H1 (cell line): ENCODE measurements at regions not wholly inside any gene's neighbourhood (a gene's known extent, or its start where the extent isn't known, plus 50 kb on each side); places are given as distances from the start of the nearest gene placed in this dataset.
A peak's percentile ranks its signal among the peaks of the same experiment; 100 is the strongest.

ENCODE experiments used
- CTCF ChIA-PET: fragments of 300-600 bp; sonication (Branson Sonifier 250); formaldehyde crosslinking; loops from one replicate; lab custom pipeline; 2021; ENCODE audit not compliant: partially characterized antibody; lab: Charles Lee
- POLR2A ChIA-PET: fragments of 300-600 bp; sonication (Branson Sonifier 250); formaldehyde crosslinking; loops from one replicate; lab custom pipeline; 2021; ENCODE audit warnings: inconsistent platforms; ENCODE audit not compliant: partially characterized antibody; lab: Charles Lee
- DNase-seq, 2 experiments: peaks; one replicate each; pipeline versions ENCODE4 v3.0.0 to v3.0.0-alpha.2; 2010 to 2022; ENCODE audit warnings: low spot score in 2 of 2, low read depth in 1 of 2, mixed read lengths in 1 of 2
- FAIRE-seq: peaks from 2 replicates; lab custom pipeline; 2011; peaks lifted over from hg19 to GRCh38; lab: Jason Lieb, UNC
- H2AFZ ChIP-seq: 2 replicates; pipeline ENCODE4 v1.8.1; 2012; ENCODE audit warnings: low read length, inconsistent platforms
- H2AK5ac ChIP-seq: 2 replicates; pipeline ENCODE4 v1.6.1; 2013; ENCODE audit warnings: low read depth, low read length
- H2BK120ac ChIP-seq: replicated peaks from 2 replicates; pipeline ENCODE3; 2013; ENCODE audit warnings: low read depth, low read length, inconsistent platforms
- H2BK12ac ChIP-seq: 2 replicates; pipeline ENCODE4 v1.6.1; 2013; ENCODE audit warnings: low read depth, low read length
- H2BK15ac ChIP-seq: 2 replicates; pipeline ENCODE4 v1.6.1; 2013; ENCODE audit warnings: low read length
- H2BK20ac ChIP-seq: 2 replicates; pipeline ENCODE4 v1.6.1; 2013; ENCODE audit warnings: low read length
- H2BK5ac ChIP-seq: 2 replicates; pipeline ENCODE4 v1.6.1; 2013; ENCODE audit warnings: low read depth, low read length
- H3K14ac ChIP-seq: 2 replicates; pipeline ENCODE4 v1.6.1; 2013; ENCODE audit warnings: inconsistent platforms; ENCODE audit not compliant: insufficient read length
- H3K18ac ChIP-seq: 2 replicates; pipeline ENCODE4 v1.6.1; 2013; ENCODE audit warnings: low read length; ENCODE audit errors: extremely low read depth
- H3K23ac ChIP-seq: 2 replicates; pipeline ENCODE4 v1.6.1; 2013; ENCODE audit warnings: inconsistent platforms; ENCODE audit not compliant: insufficient read length
- H3K23me2 ChIP-seq: 2 replicates; pipeline ENCODE4 v1.6.1; 2013; ENCODE audit warnings: low read depth, low read length
- H3K27ac ChIP-seq: 2 replicates; pipeline ENCODE4 v1.6.1; 2011; ENCODE audit warnings: low read depth, low read length, inconsistent platforms
- H3K27me3 ChIP-seq, 4 experiments: replicated peaks in 1 of 4; 1 replicate in 1 of 4; 2 replicates in 3 of 4; pipeline versions ENCODE4 v1.6.1 to v1.8.1; 2011 to 2013; ENCODE audit warnings: low read length in 3 of 4, mild to moderate bottlenecking in 3 of 4, inconsistent platforms in 2 of 4, mixed read lengths in 2 of 4, moderate library complexity in 1 of 4; ENCODE audit not compliant: control insufficient read depth in 3 of 4, insufficient read depth in 3 of 4; ENCODE audit errors: extremely low read depth in 1 of 4
- H3K36me3 ChIP-seq, 4 experiments: 2 replicates each; pipeline versions ENCODE4 v1.6.1 to v1.8.1; 2011 to 2013; ENCODE audit warnings: mild to moderate bottlenecking in 4 of 4, low read length in 3 of 4, moderate library complexity in 2 of 4, control low read depth in 1 of 4, inconsistent platforms in 1 of 4; ENCODE audit not compliant: insufficient read depth in 4 of 4, control insufficient read depth in 2 of 4
- H3K4ac ChIP-seq: replicated peaks from 2 replicates; pipeline ENCODE3; 2013; ENCODE audit warnings: low read length, low read depth, mixed read lengths, inconsistent platforms; ENCODE audit not compliant: insufficient read length
- H3K4me1 ChIP-seq, 4 experiments: replicated peaks in 1 of 4; 1 replicate in 1 of 4; 2 replicates in 3 of 4; pipeline versions ENCODE4 v1.6.1 to v1.8.1; 2011 to 2013; ENCODE audit warnings: low read length in 3 of 4, inconsistent platforms in 2 of 4, mixed read lengths in 1 of 4; ENCODE audit not compliant: insufficient read depth in 4 of 4, control insufficient read depth in 3 of 4
- H3K4me2 ChIP-seq, 2 experiments: 2 replicates each; pipeline versions ENCODE4 v1.6.1 to v1.8.1; 2011 to 2013; ENCODE audit warnings: low read depth in 2 of 2, low read length in 2 of 2, control low read depth in 1 of 2, inconsistent platforms in 1 of 2, mild to moderate bottlenecking in 1 of 2; ENCODE audit not compliant: insufficient read depth in 1 of 2
- H3K4me3 ChIP-seq, 4 experiments: fragments of 200-600, 300-600 bp in 1 of 4; sonication (generic), shearing (Covaris generic), sonication (Bioruptor Twin) in 1 of 4; 2 replicates each; pipeline versions ENCODE4 v1.5.1 to v1.8.1; 2011 to 2016; ENCODE audit warnings: low read length in 4 of 4, low read depth in 3 of 4, control low read depth in 2 of 4, inconsistent platforms in 2 of 4, mild to moderate bottlenecking in 2 of 4, mixed read lengths in 1 of 4, moderate library complexity in 1 of 4; ENCODE audit not compliant: insufficient read depth in 2 of 4; ENCODE audit errors: extremely low read depth in 1 of 4
- H3K56ac ChIP-seq: replicated peaks from 2 replicates; pipeline ENCODE3; 2013; ENCODE audit warnings: low read depth, mild to moderate bottlenecking, mixed read lengths, low read length, inconsistent platforms; ENCODE audit not compliant: insufficient read length
- H3K79me1 ChIP-seq: 2 replicates; pipeline ENCODE4 v1.6.1; 2013; ENCODE audit warnings: low read depth, low read length, control low read depth
- H3K79me2 ChIP-seq, 2 experiments: 2 replicates each; pipeline versions ENCODE4 v1.6.1 to v1.8.1; 2012 to 2013; ENCODE audit warnings: low read length in 2 of 2, mild to moderate bottlenecking in 2 of 2, inconsistent platforms in 1 of 2; ENCODE audit not compliant: insufficient read depth in 2 of 2, control insufficient read depth in 1 of 2
- H3K9ac ChIP-seq, 4 experiments: replicated peaks in 1 of 4; 1 replicate in 1 of 4; 2 replicates in 3 of 4; pipeline versions ENCODE4 v1.6.1 to v1.8.1; 2011 to 2013; ENCODE audit warnings: low read depth in 3 of 4, low read length in 3 of 4, control low read depth in 2 of 4, mild to moderate bottlenecking in 2 of 4, moderate library complexity in 2 of 4, inconsistent platforms in 1 of 4; ENCODE audit errors: extremely low read depth in 1 of 4
- H3K9me3 ChIP-seq, 2 experiments: 2 replicates each; pipeline versions ENCODE4 v1.6.1 to v1.8.1; 2012 to 2013; ENCODE audit warnings: mild to moderate bottlenecking in 2 of 2, moderate library complexity in 2 of 2, control low read depth in 1 of 2, inconsistent platforms in 1 of 2, low read depth in 1 of 2, low read length in 1 of 2, mixed read lengths in 1 of 2; ENCODE audit not compliant: insufficient read depth in 2 of 2
- H4K20me1 ChIP-seq, 2 experiments: replicated peaks in 1 of 2; 2 replicates each; pipeline versions ENCODE3 to v1.8.1; 2011 to 2013; ENCODE audit warnings: inconsistent platforms in 2 of 2, low read length in 2 of 2, mild to moderate bottlenecking in 1 of 2; ENCODE audit not compliant: insufficient read depth in 2 of 2, control insufficient read depth in 1 of 2
- H4K5ac ChIP-seq: 2 replicates; pipeline ENCODE4 v1.6.1; 2013; ENCODE audit warnings: low read length, low read depth, mixed read lengths, inconsistent platforms; ENCODE audit not compliant: insufficient read length
- H4K8ac ChIP-seq: 2 replicates; pipeline ENCODE4 v1.8.0; 2013; ENCODE audit warnings: mild to moderate bottlenecking, moderate library complexity, low read length, inconsistent platforms; ENCODE audit not compliant: insufficient read depth; ENCODE audit errors: extremely low read depth
- H4K91ac ChIP-seq: replicated peaks from 2 replicates; pipeline ENCODE3; 2013; ENCODE audit warnings: low read length, mixed read lengths, inconsistent platforms; ENCODE audit not compliant: insufficient read length
- ATF3 ChIP-seq: IDR thresholded peaks from 2 replicates; pipeline ENCODE4 v1.6.1; 2011; ENCODE audit warnings: low read depth, mild to moderate bottlenecking, low read length; ENCODE audit not compliant: insufficient read depth
- CTCF ChIP-seq, 3 experiments: IDR thresholded peaks; 1 replicate in 2 of 3; 2 replicates in 1 of 3; pipeline versions ENCODE4 v1.5.1 to v1.6.1; 2011; ENCODE audit warnings: low read length in 3 of 3, mild to moderate bottlenecking in 3 of 3, inconsistent platforms in 2 of 3, low read depth in 1 of 3, moderate library complexity in 1 of 3; ENCODE audit not compliant: insufficient read depth in 1 of 3; ENCODE audit errors: control extremely low read depth in 1 of 3
- GABPA ChIP-seq: IDR thresholded peaks from 2 replicates; pipeline ENCODE4 v1.6.1; 2011; ENCODE audit warnings: mild to moderate bottlenecking, low read length, moderate library complexity, borderline replicate concordance; ENCODE audit not compliant: insufficient read depth
- GTF2F1 ChIP-seq: IDR thresholded peaks from 2 replicates; pipeline ENCODE4 v1.6.1; 2012; ENCODE audit warnings: low read depth, low read length, improper control_type of control experiment, borderline replicate concordance
- KDM5A ChIP-seq: fragments of 200-600 bp; IDR thresholded peaks from 2 replicates; pipeline ENCODE4 v1.7.1; 2012; ENCODE audit warnings: mild to moderate bottlenecking, low read length, inconsistent platforms, mixed read lengths
- NRF1 ChIP-seq: IDR thresholded peaks from 2 replicates; pipeline ENCODE4 v1.6.1; 2011; ENCODE audit warnings: mild to moderate bottlenecking, low read depth, low read length, improper control_type of control experiment
- PHF8 ChIP-seq: fragments of 200-600 bp; sonication (generic); conservative IDR thresholded peaks from 2 replicates; pipeline ENCODE4 v1.7.1; 2012; ENCODE audit warnings: low read depth, mild to moderate bottlenecking, inconsistent platforms, low read length, moderate library complexity
- RFX5 ChIP-seq: IDR thresholded peaks from 2 replicates; pipeline ENCODE4 v1.6.1; 2011; ENCODE audit warnings: low read depth, low read length, improper control_type of control experiment, borderline replicate concordance
- SAP30 ChIP-seq: fragments of 300-600 bp; sonication (generic); IDR thresholded peaks from 2 replicates; pipeline ENCODE4 v1.7.1; 2012; ENCODE audit warnings: low read length, moderate library complexity, mild to moderate bottlenecking, inconsistent platforms; ENCODE audit not compliant: insufficient read depth, insufficient replicate concordance
- TAF1 ChIP-seq: IDR thresholded peaks from 2 replicates; pipeline ENCODE4 v1.6.1; 2011; ENCODE audit warnings: mild to moderate bottlenecking, low read depth, low read length
- TCF12 ChIP-seq: IDR thresholded peaks from 2 replicates; pipeline ENCODE4 v1.6.1; 2011; ENCODE audit warnings: low read depth, mild to moderate bottlenecking, low read length
- WGBS, 2 experiments: shearing (Covaris generic) in 1 of 2; methylation state at CpG; one replicate each; pipeline versions ENCODE4 v1.1.6 to v1.1.7; 2013 to 2015; ENCODE audit warnings: low lambda C conversion rate in 2 of 2, mixed read lengths in 2 of 2, inconsistent platforms in 1 of 2, low coverage in 1 of 2, missing lambda C conversion rate in 1 of 2; ENCODE audit not compliant: insufficient replicate concordance in 2 of 2, insufficient coverage in 1 of 2, insufficient read length in 1 of 2; ENCODE audit errors: extremely low coverage in 1 of 2, missing lambda C conversion rate in 1 of 2; 5-methylcytosine and 5-hydroxymethylcytosine counted together

GRCh38 chr2:16716944-16717343, 51.3 kb upstream of the CYRIA start:
- FAIRE-seq: no peak
- CTCF ChIA-PET: interaction anchor here (0.6 to 4.7 kb wide), 6 partner anchors 36 to 192 kb away, joined by 3 to 23 read pairs (median 3); no protein-coding TSS in a partner anchor
- H2AFZ ChIP-seq: no peak overlapping the region
- TF ChIP-seq RFX5 (no peak), CTCF (IDR thresholded peaks at IDR 0.05; ENCODE audit: control extremely low read depth in 1 of 3, insufficient read depth in 1 of 3, low read depth in 1 of 3, low read length in 3 of 3) (no peak), GABPA (no peak), TCF12 (no peak), ATF3 (no peak), TAF1 (no peak), NRF1 (no peak), GTF2F1 (no peak), SAP30 (no peak), KDM5A (no peak), PHF8 (no peak)

More at GRCh38 chr2:16716944-16717343, 51.3 kb upstream of the CYRIA start:
- no peak overlapping the region for H3K23ac ChIP-seq
- H3K79me1 ChIP-seq: no peaks in the 10 kb centered on the region
- no peaks in the 10 kb centered on the region for H3K79me2 ChIP-seq
- H3K23me2 ChIP-seq: no peaks in the 10 kb centered on the region
- no peak overlapping the region for H3K4me2 ChIP-seq
- no peak overlapping the region for H2BK15ac ChIP-seq
- H3K27me3 ChIP-seq: no peaks in the 10 kb centered on the region
- WGBS, 2 experiments: 100% methylated on average over 4 of the region's 4 CpGs; no CpG with 5 or more reads in 1 of the 2 experiments
- H4K20me1 ChIP-seq: no peaks in the 10 kb centered on the region
- no peak overlapping the region for H3K4ac ChIP-seq
- no peak overlapping the region for H3K18ac ChIP-seq
- DNase-seq: no peak
- H2AK5ac ChIP-seq: no peak overlapping the region
- H4K91ac ChIP-seq: no peak overlapping the region
- no peaks in the 10 kb centered on the region for H3K36me3 ChIP-seq
- H3K27ac ChIP-seq: no peak overlapping the region
- no peak overlapping the region for H2BK120ac ChIP-seq
- POLR2A ChIA-PET: no interaction called here
- no peak overlapping the region for H2BK20ac ChIP-seq
- H3K9me3 ChIP-seq: no peaks in the 10 kb centered on the region
- no peak overlapping the region for H3K4me3 ChIP-seq
- H2BK5ac ChIP-seq: no peak overlapping the region
- H3K56ac ChIP-seq: no peak overlapping the region
- H4K8ac ChIP-seq: 0 out of 2 replicates have a peak overlapping the region, but pooled peaks have one; percentile 18
- H3K9ac ChIP-seq: no peak overlapping the region
- H3K14ac ChIP-seq: no peak overlapping the region
- H3K4me1 ChIP-seq: no peaks in the 10 kb centered on the region; a peak in 1 of 7 replicates
- no peak overlapping the region for H4K5ac ChIP-seq
- no peak overlapping the region for H2BK12ac ChIP-seq
